ENCODE measurements at regions not wholly inside any gene's neighbourhood (a gene's known extent, or its start where the extent isn't known, plus 50 kb on each side); places are given as distances from the start of the nearest gene placed in this dataset.
"Not testable (repeated sequence)": the region's sequence is repeated elsewhere in the genome, so short reads cannot be mapped to it uniquely, and the experiment has no call there.

DNA sequence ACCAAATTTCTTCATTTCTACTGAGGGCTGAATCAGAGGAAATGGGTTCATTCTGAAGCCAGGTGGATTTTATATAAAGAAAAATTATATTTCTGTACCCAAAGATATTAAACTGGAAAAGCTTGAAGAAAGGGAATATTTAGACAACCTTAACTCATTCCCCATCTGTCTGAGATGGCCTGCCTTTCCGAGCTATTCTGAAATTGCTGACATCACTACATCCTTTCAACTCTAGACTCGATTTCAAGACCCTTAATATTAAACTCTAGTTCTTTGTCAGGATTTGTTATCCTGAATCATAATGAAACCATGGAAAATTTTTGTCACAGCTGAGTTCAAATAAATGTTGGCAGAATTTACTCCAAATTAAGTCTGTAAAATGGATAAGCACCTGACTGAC lies 818.5 kb upstream of the SEMA6A start:
- Mint-ChIP-seq H3K9me3 (peaks cover 28% of the 10 kb centered on the region), H3K4me1 (no peaks in the 10 kb centered on the region), H3K27ac (ENCODE audit: low read depth) (no peak overlapping the region), H3K4me3 (no peak overlapping the region), H3K36me3 (ENCODE audit: insufficient read depth) (no peaks in the 10 kb centered on the region), H3K27me3 (no peaks in the 10 kb centered on the region)
- DNase-seq (ENCODE audit: low spot score in 2 of 2) (no peak), ATAC-seq (replicated peaks; ENCODE audit: extremely low read depth, poor library complexity, severe bottlenecking) (no peak)

DNA sequence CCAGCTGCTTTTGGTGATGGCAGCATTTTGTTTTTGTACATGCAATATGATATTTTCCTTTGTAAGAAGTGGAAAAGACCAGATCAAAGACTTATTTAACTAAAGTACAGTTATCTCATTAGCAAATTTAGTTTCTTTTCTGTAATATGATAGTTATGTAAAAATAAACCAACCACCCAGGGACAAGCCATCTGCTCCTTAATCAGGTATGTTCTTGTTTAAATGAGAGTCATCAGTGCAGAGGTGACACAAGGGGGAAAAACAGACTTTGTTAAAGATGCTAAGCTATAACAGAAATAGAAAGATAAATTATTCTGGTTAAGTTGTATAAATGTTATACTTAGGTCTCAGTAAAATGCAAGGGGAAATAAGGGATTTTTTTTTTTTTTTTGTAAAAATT lies 805.7 kb upstream of the SEMA6A start:
- Mint-ChIP-seq H3K4me1 (no peaks in the 10 kb centered on the region), H3K36me3 (ENCODE audit: insufficient read depth) (no peaks in the 10 kb centered on the region), H3K27me3 (no peaks in the 10 kb centered on the region), H3K9me3 (peaks cover 11% of the 10 kb centered on the region), H3K4me3 (no peak overlapping the region), H3K27ac (ENCODE audit: low read depth) (no peak overlapping the region)
- no peak for DNase-seq (ENCODE audit: low spot score in 2 of 2)
- ATAC-seq (replicated peaks; ENCODE audit: extremely low read depth, poor library complexity, severe bottlenecking) = no peak

- Mint-ChIP-seq H3K27me3 (no peaks in the 10 kb centered on the region), H3K4me1 (no peaks in the 10 kb centered on the region), H3K4me3 (no peak overlapping the region), H3K9me3 (peaks cover 10% of the 10 kb centered on the region), H3K27ac (ENCODE audit: low read depth) (no peak overlapping the region), H3K36me3 (ENCODE audit: insufficient read depth) (no peaks in the 10 kb centered on the region)
- no peak for DNase-seq (ENCODE audit: low spot score in 2 of 2)
- no peak for ATAC-seq (replicated peaks; ENCODE audit: extremely low read depth, poor library complexity, severe bottlenecking)
These were observed 804.9 kb upstream of the SEMA6A start for GRCh38 chr5:117379521-117379920.

GRCh38 chr5:117376748-117377147 lies 802.1 kb upstream of the SEMA6A start:
- Mint-ChIP-seq H3K4me1 (no peaks in the 10 kb centered on the region), H3K27me3 (no peaks in the 10 kb centered on the region), H3K27ac (ENCODE audit: low read depth) (no peak overlapping the region), H3K9me3 (peaks cover 10% of the 10 kb centered on the region), H3K4me3 (no peak overlapping the region), H3K36me3 (ENCODE audit: insufficient read depth) (no peaks in the 10 kb centered on the region)
- DNase-seq (ENCODE audit: low spot score in 2 of 2) = no peak
- ATAC-seq (replicated peaks; ENCODE audit: extremely low read depth, poor library complexity, severe bottlenecking) = no peak

DNA sequence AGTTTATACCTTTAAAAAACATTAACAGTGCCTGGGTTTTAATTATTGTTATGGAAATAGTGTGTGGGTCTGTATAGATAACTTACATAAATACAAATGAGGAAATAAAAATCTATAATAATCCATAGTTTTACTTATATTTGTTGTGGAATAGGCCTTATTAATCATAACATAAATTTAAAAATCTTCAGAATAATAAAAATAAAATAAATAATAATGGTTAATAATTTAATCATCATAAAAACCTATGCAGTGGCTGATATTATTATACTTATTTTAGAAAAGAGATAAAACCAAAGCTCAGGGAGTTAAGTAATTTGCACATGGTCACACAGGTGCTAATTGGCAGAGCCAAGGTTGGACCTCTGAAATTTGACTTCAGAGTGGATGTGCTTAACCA lies 785.3 kb upstream of the SEMA6A start:
- H3K27me3 Mint-ChIP-seq = no peaks in the 10 kb centered on the region
- H3K4me1 Mint-ChIP-seq = no peaks in the 10 kb centered on the region
- H3K27ac Mint-ChIP-seq (ENCODE audit: low read depth) = no peak overlapping the region
- DNase-seq (ENCODE audit: low spot score in 2 of 2) (no peak), ATAC-seq (replicated peaks; ENCODE audit: extremely low read depth, poor library complexity, severe bottlenecking) (no peak)
- peaks cover 5% of the 10 kb centered on the region for H3K9me3 Mint-ChIP-seq
- no peak overlapping the region for H3K4me3 Mint-ChIP-seq
- H3K36me3 Mint-ChIP-seq (ENCODE audit: insufficient read depth) = no peaks in the 10 kb centered on the region

DNA sequence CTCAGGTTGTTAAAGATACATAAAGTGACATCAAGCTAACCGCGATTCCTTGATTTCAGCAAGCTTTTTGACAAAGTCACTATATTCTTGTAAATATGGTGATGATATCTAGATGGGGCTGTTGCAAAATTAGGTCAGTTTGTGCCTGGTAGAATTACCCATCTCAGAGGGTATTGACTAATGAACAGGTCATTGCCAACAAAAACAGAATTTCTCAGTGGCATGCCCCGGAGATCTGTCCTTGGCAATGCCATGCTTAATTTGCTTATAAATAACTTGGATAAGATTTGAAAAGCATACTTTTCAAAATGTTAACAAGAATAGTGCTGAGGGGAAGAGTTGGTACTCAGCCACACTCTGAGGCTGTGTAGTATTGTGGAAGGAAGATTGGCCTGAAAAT lies 783.3 kb upstream of the SEMA6A start:
- Mint-ChIP-seq H3K4me3 (no peak overlapping the region), H3K4me1 (no peaks in the 10 kb centered on the region), H3K27me3 (no peaks in the 10 kb centered on the region), H3K36me3 (ENCODE audit: insufficient read depth) (no peaks in the 10 kb centered on the region), H3K27ac (ENCODE audit: low read depth) (no peak overlapping the region), H3K9me3 (peaks cover 5% of the 10 kb centered on the region)
- ATAC-seq (replicated peaks; ENCODE audit: extremely low read depth, poor library complexity, severe bottlenecking) (no peak), DNase-seq (ENCODE audit: low spot score in 2 of 2) (no peak)

- Mint-ChIP-seq H3K4me3 (no peak overlapping the region), H3K27ac (ENCODE audit: low read depth) (no peak overlapping the region), H3K9me3 (peaks cover 18% of the 10 kb centered on the region), H3K4me1 (no peaks in the 10 kb centered on the region), H3K27me3 (no peaks in the 10 kb centered on the region), H3K36me3 (ENCODE audit: insufficient read depth) (peaks cover 2% of the 10 kb centered on the region)
- ATAC-seq (replicated peaks; ENCODE audit: extremely low read depth, poor library complexity, severe bottlenecking) (no peak), DNase-seq (ENCODE audit: low spot score in 2 of 2) (no peak)
These were observed 772.7 kb upstream of the SEMA6A start for GRCh38 chr5:117347280-117347679.

DNA sequence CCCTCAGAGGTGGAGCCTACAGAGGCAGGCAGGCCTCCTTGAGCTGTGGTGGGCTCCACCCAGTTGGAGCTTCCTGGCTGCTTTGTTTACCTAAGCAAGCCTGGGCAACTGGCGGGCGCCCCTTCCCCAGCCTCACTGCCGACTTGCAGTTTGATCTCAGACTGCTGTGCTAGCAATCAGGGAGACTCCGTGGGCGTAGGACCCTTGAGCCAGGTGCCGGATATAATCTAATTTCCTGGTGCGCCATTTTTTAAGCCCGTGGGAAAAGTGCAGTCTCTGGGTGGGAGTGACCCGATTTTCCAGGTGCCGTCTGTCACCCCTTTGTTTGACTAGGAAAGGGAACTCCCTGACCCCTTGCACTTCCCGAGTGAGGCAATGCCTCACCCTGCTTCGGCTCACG lies 769.1 kb upstream of the SEMA6A start:
- H3K4me3 Mint-ChIP-seq; DNase-seq (ENCODE audit: low spot score in 2 of 2): not testable (repeated sequence)

GRCh38 chr5:117337064-117337749 lies 762.6 kb upstream of the SEMA6A start:
- H3K4me1 Mint-ChIP-seq = no peaks in the 10 kb centered on the region
- H3K36me3 Mint-ChIP-seq (ENCODE audit: insufficient read depth) = peaks cover 1% of the 10 kb centered on the region
- H3K27ac Mint-ChIP-seq (ENCODE audit: low read depth) = no peak overlapping the region
- no peak overlapping the region for H3K4me3 Mint-ChIP-seq
- H3K9me3 Mint-ChIP-seq = no peaks in the 10 kb centered on the region
- ATAC-seq (replicated peaks; ENCODE audit: extremely low read depth, poor library complexity, severe bottlenecking) (no peak), DNase-seq (ENCODE audit: low spot score in 2 of 2) (no peak)
- H3K27me3 Mint-ChIP-seq = no peaks in the 10 kb centered on the region

More for the DNA sequence above, 769.1 kb upstream of the SEMA6A start:
- not testable (repeated sequence) for ATAC-seq (replicated peaks; ENCODE audit: extremely low read depth, poor library complexity, severe bottlenecking); H3K27ac Mint-ChIP-seq (ENCODE audit: low read depth); H3K27me3 Mint-ChIP-seq; H3K4me1 Mint-ChIP-seq; H3K36me3 Mint-ChIP-seq (ENCODE audit: insufficient read depth)
- peaks cover 18% of the 10 kb centered on the region for H3K9me3 Mint-ChIP-seq

DNA sequence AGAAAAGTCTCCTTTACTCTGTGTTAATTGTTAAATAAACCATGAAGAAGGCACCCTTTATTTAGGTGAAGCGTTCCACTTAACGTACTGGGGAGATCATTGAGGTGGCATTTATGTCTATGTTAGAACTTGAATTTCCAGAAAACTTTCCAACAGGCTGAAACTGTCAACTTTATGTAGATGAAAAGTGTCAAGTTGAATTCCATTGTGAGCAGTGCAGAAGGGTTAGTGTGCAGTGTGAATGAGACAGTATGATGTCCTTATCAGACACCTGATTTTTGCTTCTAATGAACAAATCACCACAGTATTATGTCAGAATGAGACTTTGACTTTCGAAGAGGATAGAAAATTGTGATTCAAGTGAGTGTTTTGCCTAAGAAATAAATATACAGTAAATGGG lies 761.6 kb upstream of the SEMA6A start:
- H3K27me3 Mint-ChIP-seq = no peaks in the 10 kb centered on the region
- H3K4me1 Mint-ChIP-seq = no peaks in the 10 kb centered on the region
- H3K27ac Mint-ChIP-seq (ENCODE audit: low read depth) = no peak overlapping the region
- H3K36me3 Mint-ChIP-seq (ENCODE audit: insufficient read depth) = peaks cover 1% of the 10 kb centered on the region
- no peak for DNase-seq (ENCODE audit: low spot score in 2 of 2)
- no peak overlapping the region for H3K4me3 Mint-ChIP-seq
- no peaks in the 10 kb centered on the region for H3K9me3 Mint-ChIP-seq
- ATAC-seq (replicated peaks; ENCODE audit: extremely low read depth, poor library complexity, severe bottlenecking) = no peak

DNA sequence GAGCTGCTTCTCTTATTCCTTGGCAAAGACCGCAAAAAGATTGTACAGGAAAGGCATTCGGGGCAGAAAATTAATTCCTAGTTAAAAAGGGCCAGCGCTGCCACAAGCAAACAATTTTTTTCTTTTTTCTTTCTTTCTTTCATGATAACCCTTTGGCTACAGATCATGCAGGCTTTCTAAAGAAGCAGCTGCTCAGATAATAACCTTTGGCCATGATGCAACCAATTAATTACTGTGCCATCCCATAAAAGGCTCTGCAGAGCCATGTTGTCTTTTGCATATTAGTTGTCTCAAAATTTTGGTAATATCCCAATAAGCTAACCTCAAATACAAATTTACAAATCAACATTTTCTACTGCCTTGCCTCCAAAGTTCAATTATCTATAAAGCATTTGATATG lies 758.4 kb upstream of the SEMA6A start:
- no peak overlapping the region for H3K27ac Mint-ChIP-seq (ENCODE audit: low read depth)
- no peak overlapping the region for H3K4me3 Mint-ChIP-seq
- DNase-seq (ENCODE audit: low spot score in 2 of 2) = no peak
- no peaks in the 10 kb centered on the region for H3K4me1 Mint-ChIP-seq
- peaks cover 16% of the 10 kb centered on the region for H3K9me3 Mint-ChIP-seq
- no peaks in the 10 kb centered on the region for H3K36me3 Mint-ChIP-seq (ENCODE audit: insufficient read depth)
- no peaks in the 10 kb centered on the region for H3K27me3 Mint-ChIP-seq
- ATAC-seq (replicated peaks; ENCODE audit: extremely low read depth, poor library complexity, severe bottlenecking) = no peak

DNA sequence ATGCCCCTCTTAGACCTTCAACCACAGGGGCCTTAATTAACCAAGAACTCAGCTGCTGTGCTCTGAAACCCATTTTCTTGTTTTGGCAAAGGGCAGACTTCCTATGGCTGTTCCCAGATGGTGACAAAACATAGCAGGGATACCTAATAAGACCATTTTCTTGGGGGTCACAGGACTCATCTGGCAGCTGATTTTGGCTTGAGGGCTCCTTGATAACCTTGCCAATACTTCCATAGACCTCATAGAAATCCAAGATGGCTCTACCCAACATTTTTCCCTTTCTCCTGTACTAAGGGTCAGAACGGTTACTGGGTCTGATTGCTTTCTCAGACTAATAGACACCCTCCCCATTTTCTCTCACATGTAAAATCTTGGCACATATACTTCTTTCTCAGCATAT lies 757.7 kb upstream of the SEMA6A start:
- DNase-seq (ENCODE audit: low spot score in 2 of 2) = no peak
- no peaks in the 10 kb centered on the region for H3K27me3 Mint-ChIP-seq
- H3K4me1 Mint-ChIP-seq = no peaks in the 10 kb centered on the region
- no peaks in the 10 kb centered on the region for H3K36me3 Mint-ChIP-seq (ENCODE audit: insufficient read depth)
- no peak overlapping the region for H3K27ac Mint-ChIP-seq (ENCODE audit: low read depth)
- no peak for ATAC-seq (replicated peaks; ENCODE audit: extremely low read depth, poor library complexity, severe bottlenecking)
- no peak overlapping the region for H3K4me3 Mint-ChIP-seq
- H3K9me3 Mint-ChIP-seq = peaks cover 21% of the 10 kb centered on the region

DNA sequence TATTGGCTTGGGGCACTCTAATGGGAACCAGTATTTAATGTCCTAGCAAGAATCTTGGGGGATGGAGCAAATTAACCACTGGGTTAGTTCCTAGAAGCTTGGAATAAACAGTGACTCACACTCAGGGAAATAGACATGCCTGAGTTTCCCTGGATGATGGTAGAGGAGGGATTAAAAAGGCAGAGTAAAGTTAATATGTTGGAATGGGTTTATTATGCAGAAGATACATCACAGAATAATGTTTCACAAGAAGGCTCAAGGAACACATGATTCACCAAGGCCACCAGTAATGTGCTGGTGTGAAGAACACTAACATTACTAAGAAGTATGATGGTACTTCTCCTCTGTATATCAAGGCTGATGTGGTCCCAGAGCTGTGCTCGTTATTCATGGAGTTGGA lies 752.9 kb upstream of the SEMA6A start:
- H3K36me3 Mint-ChIP-seq (ENCODE audit: insufficient read depth) = no peaks in the 10 kb centered on the region
- no peak for DNase-seq (ENCODE audit: low spot score in 2 of 2)
- no peak for ATAC-seq (replicated peaks; ENCODE audit: extremely low read depth, poor library complexity, severe bottlenecking)
- H3K4me1 Mint-ChIP-seq = no peaks in the 10 kb centered on the region
- no peak overlapping the region for H3K27ac Mint-ChIP-seq (ENCODE audit: low read depth)
- peaks cover 30% of the 10 kb centered on the region for H3K9me3 Mint-ChIP-seq
- no peak overlapping the region for H3K4me3 Mint-ChIP-seq
- H3K27me3 Mint-ChIP-seq = no peaks in the 10 kb centered on the region

DNA sequence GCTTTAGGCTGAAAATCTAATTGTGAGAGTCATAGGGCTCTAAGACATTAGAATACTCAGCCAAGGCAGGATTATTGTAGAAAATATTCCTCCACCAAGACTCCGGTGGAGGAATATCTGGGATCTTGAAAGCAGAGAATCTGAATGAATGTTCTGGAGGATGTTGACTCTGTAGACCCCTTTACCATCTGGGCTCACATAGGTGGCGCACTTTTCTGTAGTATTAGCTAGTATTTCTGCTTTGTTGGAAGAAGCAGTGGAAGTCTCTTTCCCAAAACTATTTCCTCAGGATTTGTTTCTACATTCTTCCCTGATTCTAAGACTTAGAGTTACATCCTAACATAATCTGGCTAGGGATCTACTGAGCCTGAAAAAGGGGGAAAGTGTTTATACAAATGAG lies 752.4 kb upstream of the SEMA6A start:
- H3K4me3 Mint-ChIP-seq = no peak overlapping the region

More for the DNA sequence above, 752.4 kb upstream of the SEMA6A start:
- DNase-seq (ENCODE audit: low spot score in 2 of 2) = no peak
- no peak for ATAC-seq (replicated peaks; ENCODE audit: extremely low read depth, poor library complexity, severe bottlenecking)
- H3K36me3 Mint-ChIP-seq (ENCODE audit: insufficient read depth) = no peaks in the 10 kb centered on the region
- H3K9me3 Mint-ChIP-seq = peaks cover 30% of the 10 kb centered on the region
- H3K4me1 Mint-ChIP-seq = no peaks in the 10 kb centered on the region
- H3K27me3 Mint-ChIP-seq = no peaks in the 10 kb centered on the region
- no peak overlapping the region for H3K27ac Mint-ChIP-seq (ENCODE audit: low read depth)
